IgD-negative memory B cell (primary cell): ENCODE measurements at regions not wholly inside any gene's neighbourhood (a gene's known extent, or its start where the extent isn't known, plus 50 kb on each side); places are given as distances from the start of the nearest gene placed in this dataset.

Source experiments
- H3K27ac Mint-ChIP-seq, 3 donors: one replicate each; pipeline ENCODE4 v1.8.0; 2020 to 2022; ENCODE audit warnings: mild to moderate bottlenecking in 3 of 3, mixed read lengths in 3 of 3, moderate library complexity in 1 of 3
- H3K27me3 Mint-ChIP-seq: one replicate; pipeline ENCODE4 v1.8.0; 2021; ENCODE audit warnings: mixed read lengths
- H3K36me3 Mint-ChIP-seq: one replicate; pipeline ENCODE4 v1.8.0; 2020; ENCODE audit warnings: mild to moderate bottlenecking, mixed read lengths
- H3K4me1 Mint-ChIP-seq, 3 donors: one replicate each; pipeline ENCODE4 v1.8.0; 2020 to 2022; ENCODE audit warnings: mixed read lengths in 3 of 3, mild to moderate bottlenecking in 1 of 3
- H3K4me3 Mint-ChIP-seq, 4 donors: one replicate each; pipeline ENCODE4 v1.8.0; 2020 to 2022; ENCODE audit warnings: mild to moderate bottlenecking in 4 of 4, mixed read lengths in 4 of 4, moderate library complexity in 3 of 4
- H3K9me3 Mint-ChIP-seq, 3 donors: one replicate each; pipeline ENCODE4 v1.8.0; 2020 to 2021; ENCODE audit warnings: mixed read lengths in 3 of 3, mild to moderate bottlenecking in 1 of 3

GRCh38 chr13:57784633-57785032 is 153.1 kb downstream of the PCDH17 start:
- no peaks in the 10 kb centered on the region for H3K4me1 Mint-ChIP-seq
- peaks cover 3 to 19% (median 5%) of the 10 kb centered on the region in 3 donors for H3K9me3 Mint-ChIP-seq
- H3K36me3 Mint-ChIP-seq: no peaks in the 10 kb centered on the region
- H3K27me3 Mint-ChIP-seq: no peaks in the 10 kb centered on the region
- no peak overlapping the region for H3K4me3 Mint-ChIP-seq
- H3K27ac Mint-ChIP-seq: no peak overlapping the region

GRCh38 chr13:57787058-57787791 is 155.7 kb downstream of the PCDH17 start:
- no peak overlapping the region for H3K4me3 Mint-ChIP-seq
- H3K27ac Mint-ChIP-seq: no peak overlapping the region
- H3K9me3 Mint-ChIP-seq: peaks cover 6 to 12% (median 6%) of the 10 kb centered on the region in 3 donors
- no peaks in the 10 kb centered on the region for H3K27me3 Mint-ChIP-seq
- H3K4me1 Mint-ChIP-seq: no peaks in the 10 kb centered on the region
- H3K36me3 Mint-ChIP-seq: no peaks in the 10 kb centered on the region

GRCh38 chr13:57799624-57800023 is 168.1 kb downstream of the PCDH17 start:
- Mint-ChIP-seq H3K27ac (no peak overlapping the region), H3K9me3 (peaks cover 0 to 7% (median 3%) of the 10 kb centered on the region in 3 donors)

GRCh38 chr13:57813651-57814050 is 182.1 kb downstream of the PCDH17 start:
- no peak overlapping the region for H3K27ac Mint-ChIP-seq
- H3K27me3 Mint-ChIP-seq: no peaks in the 10 kb centered on the region
- no peaks in the 10 kb centered on the region for H3K36me3 Mint-ChIP-seq
- no peaks in the 10 kb centered on the region for H3K4me1 Mint-ChIP-seq
- H3K9me3 Mint-ChIP-seq: peaks cover 2 to 19% (median 2%) of the 10 kb centered on the region in 3 donors
- H3K4me3 Mint-ChIP-seq: no peak overlapping the region

More at GRCh38 chr13:57799624-57800023, 168.1 kb downstream of the PCDH17 start:
- Mint-ChIP-seq H3K36me3 (no peaks in the 10 kb centered on the region), H3K4me3 (no peak overlapping the region), H3K4me1 (no peaks in the 10 kb centered on the region), H3K27me3 (no peaks in the 10 kb centered on the region)

GRCh38 chr13:57815600-57815999 is 184.1 kb downstream of the PCDH17 start:
- no peak overlapping the region for H3K4me3 Mint-ChIP-seq
- H3K36me3 Mint-ChIP-seq: no peaks in the 10 kb centered on the region
- no peaks in the 10 kb centered on the region for H3K27me3 Mint-ChIP-seq
- no peaks in the 10 kb centered on the region for H3K4me1 Mint-ChIP-seq
- H3K27ac Mint-ChIP-seq: no peak overlapping the region
- H3K9me3 Mint-ChIP-seq: peaks cover 2 to 19% (median 2%) of the 10 kb centered on the region in 3 donors

- H3K9me3 Mint-ChIP-seq: peaks cover 2 to 13% (median 4%) of the 10 kb centered on the region in 3 donors
Observed at GRCh38 chr13:57820924-57821323, 189.4 kb downstream of the PCDH17 start.

GRCh38 chr13:57823704-57824103 is 192.2 kb downstream of the PCDH17 start:
- Mint-ChIP-seq H3K4me1 (no peaks in the 10 kb centered on the region), H3K27me3 (no peaks in the 10 kb centered on the region), H3K36me3 (no peaks in the 10 kb centered on the region), H3K27ac (no peak overlapping the region), H3K9me3 (peaks cover 0 to 4% (median 4%) of the 10 kb centered on the region in 3 donors), H3K4me3 (no peak overlapping the region)

More at GRCh38 chr13:57820924-57821323, 189.4 kb downstream of the PCDH17 start:
- Mint-ChIP-seq H3K4me1 (no peaks in the 10 kb centered on the region), H3K27me3 (no peaks in the 10 kb centered on the region), H3K36me3 (no peaks in the 10 kb centered on the region), H3K4me3 (no peak overlapping the region), H3K27ac (no peak overlapping the region)

GRCh38 chr13:57824121-57824520 is 192.6 kb downstream of the PCDH17 start:
- Mint-ChIP-seq H3K4me3 (no peak overlapping the region), H3K9me3 (peaks cover 0 to 4% (median 4%) of the 10 kb centered on the region in 3 donors), H3K36me3 (no peaks in the 10 kb centered on the region), H3K4me1 (no peaks in the 10 kb centered on the region), H3K27me3 (no peaks in the 10 kb centered on the region), H3K27ac (no peak overlapping the region)

GRCh38 chr13:57825066-57825465 is 193.5 kb downstream of the PCDH17 start:
- Mint-ChIP-seq H3K27me3 (no peaks in the 10 kb centered on the region), H3K27ac (no peak overlapping the region), H3K9me3 (peaks cover under 1 to 4% (median 2%) of the 10 kb centered on the region in 3 donors), H3K36me3 (no peaks in the 10 kb centered on the region), H3K4me3 (no peak overlapping the region), H3K4me1 (no peaks in the 10 kb centered on the region)

- no peaks in the 10 kb centered on the region for H3K36me3 Mint-ChIP-seq
- no peak overlapping the region for H3K4me3 Mint-ChIP-seq
- H3K27me3 Mint-ChIP-seq: no peaks in the 10 kb centered on the region
- H3K27ac Mint-ChIP-seq: no peak overlapping the region
- no peaks in the 10 kb centered on the region for H3K4me1 Mint-ChIP-seq
- H3K9me3 Mint-ChIP-seq: peaks cover 2 to 3% (median 3%) of the 10 kb centered on the region in 3 donors
Observed at GRCh38 chr13:57829496-57829895, 198.0 kb downstream of the PCDH17 start.

GRCh38 chr13:57832187-57832586 is 200.6 kb downstream of the PCDH17 start:
- Mint-ChIP-seq H3K9me3 (peaks cover 0 to 10% (median 3%) of the 10 kb centered on the region in 3 donors), H3K27me3 (no peaks in the 10 kb centered on the region), H3K4me1 (no peaks in the 10 kb centered on the region), H3K27ac (no peak overlapping the region), H3K4me3 (no peak overlapping the region), H3K36me3 (no peaks in the 10 kb centered on the region)

GRCh38 chr13:57837801-57838200 is 206.3 kb downstream of the PCDH17 start:
- Mint-ChIP-seq H3K36me3 (no peaks in the 10 kb centered on the region), H3K9me3 (peaks cover 0 to 17% (median 3%) of the 10 kb centered on the region in 3 donors), H3K4me1 (no peaks in the 10 kb centered on the region), H3K27me3 (no peaks in the 10 kb centered on the region), H3K27ac (no peak overlapping the region), H3K4me3 (no peak overlapping the region)

GRCh38 chr13:57843521-57843920 is 212.0 kb downstream of the PCDH17 start:
- Mint-ChIP-seq H3K4me1 (no peaks in the 10 kb centered on the region), H3K27me3 (no peaks in the 10 kb centered on the region), H3K9me3 (peaks cover 3 to 31% (median 8%) of the 10 kb centered on the region in 3 donors)

GRCh38 chr13:57846600-57847173 is 215.1 kb downstream of the PCDH17 start:
- Mint-ChIP-seq H3K4me3 (no peak overlapping the region), H3K9me3 (peaks cover 5 to 21% (median 8%) of the 10 kb centered on the region in 3 donors), H3K27ac (no peak overlapping the region), H3K36me3 (no peaks in the 10 kb centered on the region), H3K27me3 (no peaks in the 10 kb centered on the region), H3K4me1 (no peaks in the 10 kb centered on the region)

More at GRCh38 chr13:57843521-57843920, 212.0 kb downstream of the PCDH17 start:
- Mint-ChIP-seq H3K4me3 (no peak overlapping the region), H3K27ac (no peak overlapping the region), H3K36me3 (no peaks in the 10 kb centered on the region)

- H3K9me3 Mint-ChIP-seq: peaks cover 2 to 10% (median 2%) of the 10 kb centered on the region in 3 donors
- no peaks in the 10 kb centered on the region for H3K4me1 Mint-ChIP-seq
- H3K4me3 Mint-ChIP-seq: no peak overlapping the region
- H3K36me3 Mint-ChIP-seq: no peaks in the 10 kb centered on the region
- no peaks in the 10 kb centered on the region for H3K27me3 Mint-ChIP-seq
- H3K27ac Mint-ChIP-seq: no peak overlapping the region
Observed at GRCh38 chr13:57857945-57858344, 226.4 kb downstream of the PCDH17 start.

GRCh38 chr13:57858376-57858775 is 226.8 kb downstream of the PCDH17 start:
- Mint-ChIP-seq H3K27ac (no peak overlapping the region), H3K36me3 (no peaks in the 10 kb centered on the region), H3K4me1 (no peaks in the 10 kb centered on the region), H3K4me3 (no peak overlapping the region), H3K27me3 (no peaks in the 10 kb centered on the region), H3K9me3 (peaks cover 2 to 10% (median 2%) of the 10 kb centered on the region in 3 donors)
